Calu3 (cell line): ENCODE measurements at regions not wholly inside any gene's neighbourhood (a gene's known extent, or its start where the extent isn't known, plus 50 kb on each side); places are given as distances from the start of the nearest gene placed in this dataset.
"Not testable (repeated sequence)": the region's sequence is repeated elsewhere in the genome, so short reads cannot be mapped to it uniquely, and the experiment has no call there.

Experiments used
- BruUV-seq: library from RNA; stranded (reverse); fragments of 400-500 nt; replicated peaks from 2 replicates; lab custom pipeline; 2021; lab: Mats Ljungman, UMichigan
- CTCF ChIA-PET: fragments of 300-600 bp; sonication (Branson Sonifier 250); formaldehyde crosslinking; loops from one replicate; lab custom pipeline; 2022; ENCODE audit warnings: antibody characterized with exemption; lab: Charles Lee
- DNase-seq: peaks from one replicate; pipeline ENCODE4 v3.0.0; 2022
- H3K27ac Mint-ChIP-seq: one replicate; pipeline ENCODE4 v1.8.0; 2022; ENCODE audit warnings: mixed read lengths; ENCODE audit not compliant: unreplicated experiment
- H3K27me3 Mint-ChIP-seq: one replicate; pipeline ENCODE4 v1.8.0; 2022; ENCODE audit warnings: mixed read lengths; ENCODE audit not compliant: unreplicated experiment
- H3K36me3 Mint-ChIP-seq: one replicate; pipeline ENCODE4 v1.8.0; 2022; ENCODE audit warnings: mild to moderate bottlenecking, moderate library complexity, mixed read lengths; ENCODE audit not compliant: insufficient read depth, unreplicated experiment
- H3K4me1 Mint-ChIP-seq: one replicate; pipeline ENCODE4 v1.8.0; 2022; ENCODE audit warnings: mild to moderate bottlenecking, low read depth, mixed read lengths; ENCODE audit not compliant: unreplicated experiment
- H3K4me3 Mint-ChIP-seq: one replicate; pipeline ENCODE4 v1.8.0; 2022; ENCODE audit warnings: mild to moderate bottlenecking, low read depth, moderate library complexity, mixed read lengths; ENCODE audit not compliant: unreplicated experiment
- H3K9me3 Mint-ChIP-seq: one replicate; pipeline ENCODE4 v1.8.0; 2022; ENCODE audit warnings: low read depth, mixed read lengths; ENCODE audit not compliant: unreplicated experiment
- intact Hi-C: fragments of 100-400 bp; cut with micrococcal nuclease; formaldehyde crosslinking; loops from one replicate; pipeline ENCODE4 v1.10.0; 2022; ENCODE audit not compliant: unreplicated experiment
- TF ChIP-seq, protein P1 (sequence below): fragments of 200-600 bp; IDR thresholded peaks from one replicate; pipeline ENCODE4 v1.8.0; 2022; ENCODE audit warnings: antibody characterized with exemption; ENCODE audit not compliant: unreplicated experiment

GRCh38 chr14:100007254-100007653, 58.0 kb upstream of the EVL start:
- CTCF ChIA-PET: interaction anchor here (0.7 kb wide), 1 partner anchor 17 kb away, joined by 9 read pairs; no protein-coding TSS in a partner anchor
- Mint-ChIP-seq H3K9me3 (peaks cover 3% of the 10 kb centered on the region), H3K36me3 (no peaks in the 10 kb centered on the region), H3K4me3 (no peak overlapping the region), H3K27ac (no peak overlapping the region), H3K4me1 (no peaks in the 10 kb centered on the region), H3K27me3 (no peaks in the 10 kb centered on the region)
- no TSS peak for BruUV-seq
- intact Hi-C loops: no loop called here
- TF ChIP-seq, protein P1, sequence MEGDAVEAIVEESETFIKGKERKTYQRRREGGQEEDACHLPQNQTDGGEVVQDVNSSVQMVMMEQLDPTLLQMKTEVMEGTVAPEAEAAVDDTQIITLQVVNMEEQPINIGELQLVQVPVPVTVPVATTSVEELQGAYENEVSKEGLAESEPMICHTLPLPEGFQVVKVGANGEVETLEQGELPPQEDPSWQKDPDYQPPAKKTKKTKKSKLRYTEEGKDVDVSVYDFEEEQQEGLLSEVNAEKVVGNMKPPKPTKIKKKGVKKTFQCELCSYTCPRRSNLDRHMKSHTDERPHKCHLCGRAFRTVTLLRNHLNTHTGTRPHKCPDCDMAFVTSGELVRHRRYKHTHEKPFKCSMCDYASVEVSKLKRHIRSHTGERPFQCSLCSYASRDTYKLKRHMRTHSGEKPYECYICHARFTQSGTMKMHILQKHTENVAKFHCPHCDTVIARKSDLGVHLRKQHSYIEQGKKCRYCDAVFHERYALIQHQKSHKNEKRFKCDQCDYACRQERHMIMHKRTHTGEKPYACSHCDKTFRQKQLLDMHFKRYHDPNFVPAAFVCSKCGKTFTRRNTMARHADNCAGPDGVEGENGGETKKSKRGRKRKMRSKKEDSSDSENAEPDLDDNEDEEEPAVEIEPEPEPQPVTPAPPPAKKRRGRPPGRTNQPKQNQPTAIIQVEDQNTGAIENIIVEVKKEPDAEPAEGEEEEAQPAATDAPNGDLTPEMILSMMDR: no peak
- no peak for DNase-seq

DNA sequence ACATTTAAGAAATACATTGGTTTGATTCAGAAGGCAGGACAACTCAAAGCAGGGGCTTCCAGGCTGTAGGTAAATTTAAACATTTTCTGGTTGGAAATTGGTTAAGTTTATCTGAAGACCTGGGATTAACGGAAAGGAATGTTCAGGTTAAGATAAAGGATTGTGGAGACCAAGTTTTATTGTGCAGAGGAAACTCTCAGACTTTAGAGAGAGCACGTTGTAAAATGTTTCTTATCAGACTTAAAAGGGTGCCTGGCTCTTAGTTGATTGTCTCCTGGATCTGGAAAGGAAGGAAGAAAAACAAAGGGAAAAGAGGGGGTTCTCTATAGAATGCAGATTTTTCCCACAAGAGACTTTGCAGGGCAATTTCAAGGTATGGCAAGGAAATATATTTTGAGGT, 55.4 kb upstream of the EVL start:
- H3K36me3 Mint-ChIP-seq, CTCF ChIA-PET, BruUV-seq, H3K9me3 Mint-ChIP-seq, H3K27me3 Mint-ChIP-seq, H3K4me1 Mint-ChIP-seq, H3K27ac Mint-ChIP-seq, intact Hi-C loops, H3K4me3 Mint-ChIP-seq, DNase-seq: not testable (repeated sequence)

DNA sequence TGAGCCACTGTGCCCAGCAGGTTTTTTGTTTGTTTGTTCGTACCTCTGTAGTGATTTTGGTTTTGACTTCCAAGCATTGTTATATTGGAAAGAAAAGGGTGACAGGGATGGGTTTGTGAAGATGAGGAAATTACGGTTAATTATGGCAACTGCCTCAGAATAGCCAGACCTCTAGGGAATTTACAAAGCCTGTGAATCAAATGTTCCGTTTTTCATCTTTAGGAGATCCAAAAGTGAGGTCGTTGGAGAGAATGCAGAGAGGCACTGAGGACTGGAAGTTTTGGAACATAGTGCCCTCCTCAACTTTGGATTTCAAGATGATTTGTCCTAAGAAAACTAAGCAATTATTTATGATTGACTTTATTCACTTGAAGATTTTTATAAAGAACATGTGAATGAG, 54.5 kb upstream of the EVL start:
- H3K27ac Mint-ChIP-seq: no peak overlapping the region
- H3K4me3 Mint-ChIP-seq: no peak overlapping the region
- TF ChIP-seq, protein P1: no peak
- no peaks in the 10 kb centered on the region for H3K27me3 Mint-ChIP-seq
- CTCF ChIA-PET: interaction anchor here (0.6 kb wide), 1 partner anchor 357 kb away, joined by 3 read pairs; no protein-coding TSS in a partner anchor
- no peaks in the 10 kb centered on the region for H3K9me3 Mint-ChIP-seq
- no peaks in the 10 kb centered on the region for H3K36me3 Mint-ChIP-seq
- BruUV-seq: no TSS peak
- no peaks in the 10 kb centered on the region for H3K4me1 Mint-ChIP-seq
- no peak for DNase-seq
- intact Hi-C loops: no loop called here

GRCh38 chr14:100011628-100012325, 53.4 kb upstream of the EVL start:
- DNase-seq: no peak
- Mint-ChIP-seq H3K4me3 (no peak overlapping the region), H3K4me1 (no peaks in the 10 kb centered on the region), H3K27ac (no peak overlapping the region), H3K27me3 (no peaks in the 10 kb centered on the region), H3K36me3 (no peaks in the 10 kb centered on the region), H3K9me3 (no peaks in the 10 kb centered on the region)
- CTCF ChIA-PET: interaction anchor here (0.6 kb wide), 1 partner anchor 56 kb away, joined by 3 read pairs; no protein-coding TSS in a partner anchor
- no TSS peak for BruUV-seq
- TF ChIP-seq, protein P1: no peak
- intact Hi-C loops: no loop called here
